Smooth muscle cell (in vitro differentiated cells): ENCODE measurements at regions not wholly inside any gene's neighbourhood (a gene's known extent, or its start where the extent isn't known, plus 50 kb on each side); places are given as distances from the start of the nearest gene placed in this dataset.

Source experiments
- DNase-seq: peaks from one replicate; lab custom pipeline; 2025; ENCODE audit not compliant: unreplicated experiment; lab: John Stamatoyannopoulos, UW
- H2AFZ ChIP-seq: fragments of 200-600 bp; sonication (generic); 2 replicates; pipeline ENCODE4 v1.6.0; 2016; ENCODE audit warnings: antibody characterized with exemption, low read depth, mild to moderate bottlenecking
- H3F3A ChIP-seq: fragments of 200-600 bp; sonication (generic); 2 replicates; pipeline ENCODE4 v1.6.0; 2017; ENCODE audit warnings: antibody characterized with exemption, low read depth
- H3K27ac ChIP-seq: fragments of 200-600 bp; sonication (generic); 2 replicates; pipeline ENCODE4 v1.5.1; 2016; ENCODE audit warnings: low read depth, mild to moderate bottlenecking
- H3K27me3 ChIP-seq: fragments of 200-600 bp; sonication (generic); 2 replicates; pipeline ENCODE4 v1.6.1; 2016; ENCODE audit warnings: low read depth, mild to moderate bottlenecking
- H3K36me3 ChIP-seq: fragments of 200-600 bp; sonication (generic); 2 replicates; pipeline ENCODE4 v1.5.1; 2016; ENCODE audit warnings: low read depth
- H3K4me1 ChIP-seq: fragments of 200-600 bp; sonication (generic); 2 replicates; pipeline ENCODE4 v1.5.1; 2016; ENCODE audit warnings: low read depth
- H3K4me2 ChIP-seq: fragments of 200-600 bp; sonication (generic); 2 replicates; pipeline ENCODE4 v1.6.0; 2016; ENCODE audit warnings: mild to moderate bottlenecking
- H3K4me3 ChIP-seq: fragments of 200-600 bp; sonication (generic); 2 replicates; pipeline ENCODE4 v1.5.1; 2016; ENCODE audit warnings: mild to moderate bottlenecking
- H3K79me2 ChIP-seq: fragments of 200-600 bp; sonication (generic); 2 replicates; pipeline ENCODE4 v1.6.0; 2016; ENCODE audit warnings: low read depth, mild to moderate bottlenecking
- H3K9ac ChIP-seq: fragments of 200-600 bp; sonication (generic); 2 replicates; pipeline ENCODE4 v1.6.0; 2016; ENCODE audit warnings: low read depth
- H3K9me3 ChIP-seq: fragments of 200-600 bp; sonication (generic); replicated peaks from 2 replicates; pipeline ENCODE4 v1.5.1; 2016; ENCODE audit warnings: low read depth
- H4K20me1 ChIP-seq: fragments of 200-600 bp; sonication (generic); 2 replicates; pipeline ENCODE4 v1.6.0; 2016; ENCODE audit warnings: low read depth
- CTCF ChIP-seq: fragments of 200-600 bp; sonication (generic); IDR thresholded peaks from 2 replicates; pipeline ENCODE4 v1.5.1; 2017; ENCODE audit warnings: borderline replicate concordance, mild to moderate bottlenecking, antibody characterized with exemption; ENCODE audit not compliant: insufficient read depth, poor library complexity, severe bottlenecking
- WGBS: methylation state at CpG from one replicate; pipeline ENCODE4 v1.1.7; 2016; ENCODE audit warnings: low lambda C conversion rate; 5-methylcytosine and 5-hydroxymethylcytosine counted together

DNA sequence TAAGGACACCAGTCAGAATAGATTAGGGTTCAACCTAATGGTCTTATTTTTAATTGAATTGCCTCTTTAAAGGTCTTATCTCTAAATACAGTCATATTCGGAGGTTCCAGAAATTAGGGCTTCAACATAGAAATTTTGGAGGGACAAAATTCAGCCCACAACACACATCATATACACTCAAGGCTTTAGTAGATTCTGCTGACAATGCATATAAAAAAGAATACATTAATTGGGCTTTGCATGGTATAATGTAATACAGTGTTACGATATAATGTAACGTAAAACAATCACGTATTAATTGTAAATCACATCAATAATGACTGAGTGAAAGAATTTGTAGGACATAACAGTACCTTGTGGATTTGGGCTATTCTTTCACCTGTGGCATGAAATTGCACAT, 787.8 kb downstream of the STIM2 start:
- Histone ChIP-seq H3K4me2 (no peak overlapping the region), H3K36me3 (no peaks in the 10 kb centered on the region), H3K9me3 (no peaks in the 10 kb centered on the region), H3K9ac (no peak overlapping the region), H3F3A (no peaks in the 10 kb centered on the region), H3K79me2 (no peaks in the 10 kb centered on the region), H3K27ac (no peak overlapping the region), H3K4me3 (no peak overlapping the region), H3K4me1 (no peaks in the 10 kb centered on the region), H3K27me3 (no peaks in the 10 kb centered on the region), H2AFZ (no peak overlapping the region), H4K20me1 (no peaks in the 10 kb centered on the region)
- no peak for TF ChIP-seq CTCF
- no peak for DNase-seq
- 91% methylated on average over 4 of the region's 4 CpGs for WGBS

DNA sequence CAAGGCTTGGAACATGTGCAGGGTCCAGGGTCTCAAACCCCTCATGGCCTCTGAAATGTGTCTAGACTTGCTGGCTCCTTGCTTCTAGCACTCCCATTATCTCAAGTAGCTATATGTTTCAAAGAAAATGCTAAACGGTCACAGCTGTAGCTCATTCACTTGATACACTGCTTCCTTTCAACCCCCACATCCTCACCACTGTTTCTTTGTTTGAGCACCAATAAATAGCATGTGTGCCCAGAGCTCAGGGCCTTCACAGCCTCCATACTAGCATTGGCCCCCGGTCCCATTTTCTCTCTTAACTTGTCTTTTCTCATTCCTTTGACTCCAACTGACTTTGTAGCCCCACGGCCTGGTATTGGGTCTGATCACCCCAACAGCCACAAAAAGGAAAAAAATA, 801.8 kb downstream of the STIM2 start:
- 59% methylated on average over 3 of the region's 3 CpGs for WGBS
- no peaks in the 10 kb centered on the region for H3K36me3 ChIP-seq
- TF ChIP-seq CTCF, result no peak

GRCh38 chr4:27666943-27667342, 806.3 kb downstream of the STIM2 start:
- Histone ChIP-seq H2AFZ (no peak overlapping the region), H3K79me2 (no peaks in the 10 kb centered on the region), H3K4me1 (no peaks in the 10 kb centered on the region), H3K36me3 (no peaks in the 10 kb centered on the region), H3K4me3 (no peak overlapping the region), H3F3A (no peaks in the 10 kb centered on the region), H3K9me3 (no peaks in the 10 kb centered on the region), H3K4me2 (no peak overlapping the region), H3K27ac (no peak overlapping the region), H4K20me1 (no peaks in the 10 kb centered on the region), H3K27me3 (no peaks in the 10 kb centered on the region), H3K9ac (no peak overlapping the region)
- 30% methylated on average over 3 of the region's 3 CpGs for WGBS
- DNase-seq, result no peak
- TF ChIP-seq CTCF, result no peak

More for the DNA sequence above, 801.8 kb downstream of the STIM2 start:
- no peaks in the 10 kb centered on the region for H3F3A ChIP-seq
- no peaks in the 10 kb centered on the region for H3K79me2 ChIP-seq
- no peak overlapping the region for H3K27ac ChIP-seq
- H3K4me2 ChIP-seq, result no peak overlapping the region
- no peaks in the 10 kb centered on the region for H3K9me3 ChIP-seq
- no peak overlapping the region for H3K9ac ChIP-seq
- DNase-seq, result no peak
- H3K4me3 ChIP-seq, result no peak overlapping the region
- H3K27me3 ChIP-seq, result no peaks in the 10 kb centered on the region
- H2AFZ ChIP-seq, result no peak overlapping the region
- no peaks in the 10 kb centered on the region for H3K4me1 ChIP-seq
- no peaks in the 10 kb centered on the region for H4K20me1 ChIP-seq

- Histone ChIP-seq H4K20me1 (no peaks in the 10 kb centered on the region), H3F3A (no peaks in the 10 kb centered on the region), H3K9ac (no peak overlapping the region), H2AFZ (no peak overlapping the region), H3K27ac (no peak overlapping the region), H3K36me3 (no peaks in the 10 kb centered on the region), H3K4me2 (no peak overlapping the region), H3K9me3 (no peaks in the 10 kb centered on the region), H3K27me3 (no peaks in the 10 kb centered on the region), H3K4me1 (no peaks in the 10 kb centered on the region), H3K79me2 (no peaks in the 10 kb centered on the region), H3K4me3 (no peak overlapping the region)
- no peak for TF ChIP-seq CTCF
- DNase-seq, result no peak
- WGBS, result 91% methylated on average over 3 of the region's 3 CpGs
These were observed 807.4 kb downstream of the STIM2 start for GRCh38 chr4:27668001-27668400.
